Activated CD4-positive, alpha-beta T cell treated with anti-CD3 and anti-CD28 coated beads, Interleukin-2, amount 50 U/mL, for 24 hours (primary cell): ENCODE measurements at regions not wholly inside any gene's neighbourhood (a gene's known extent, or its start where the extent isn't known, plus 50 kb on each side); places are given as distances from the start of the nearest gene placed in this dataset.
A peak's percentile ranks its signal among the peaks of the same experiment; 100 is the strongest.
"Not testable (repeated sequence)": the region's sequence is repeated elsewhere in the genome, so short reads cannot be mapped to it uniquely, and the experiment has no call there.

Experiments used
- DNase-seq, 2 donors: peaks; one replicate each; pipeline ENCODE4 v3.0.0-alpha.2; 2020; ENCODE audit warnings: low read depth in 1 of 2, low spot score in 1 of 2

GRCh38 chr3:198147213-198147612 lies 187.2 kb downstream of the LMLN start:
- DNase-seq: not testable (repeated sequence)

- DNase-seq: not testable (repeated sequence)
Measured at GRCh38 chr3:198147993-198148392, 188.0 kb downstream of the LMLN start.

GRCh38 chr3:198149904-198150303 lies 189.9 kb downstream of the LMLN start:
- not testable (repeated sequence) for DNase-seq

GRCh38 chr3:198151867-198152266 lies 191.8 kb downstream of the LMLN start:
- not testable (repeated sequence) for DNase-seq

GRCh38 chr3:198155771-198156170 lies 195.8 kb downstream of the LMLN start:
- DNase-seq: not testable (repeated sequence)

- not testable (repeated sequence) for DNase-seq
Measured at GRCh38 chr3:198157231-198157868, 197.3 kb downstream of the LMLN start.

- not testable (repeated sequence) for DNase-seq
Measured at GRCh38 chr3:198158007-198158406, 198.0 kb downstream of the LMLN start.

- peak; percentile 41 to 43 for DNase-seq
Measured at GRCh38 chr3:198167339-198168039, 207.5 kb downstream of the LMLN start.

GRCh38 chr3:198170781-198171180 lies 210.8 kb downstream of the LMLN start:
- DNase-seq: not testable (repeated sequence)

GRCh38 chr3:198173080-198173479 lies 213.1 kb downstream of the LMLN start:
- DNase-seq: not testable (repeated sequence)

GRCh38 chr3:198173929-198174574 lies 214.0 kb downstream of the LMLN start:
- not testable (repeated sequence) for DNase-seq
